WERI-Rb-1 (cell line): ENCODE measurements at regions not wholly inside any gene's neighbourhood (a gene's known extent, or its start where the extent isn't known, plus 50 kb on each side); places are given as distances from the start of the nearest gene placed in this dataset.

Experiments
- DNase-seq: peaks from one replicate; pipeline ENCODE4 v3.0.0-alpha.2; 2020
- H3K27ac ChIP-seq: fragments of 250-450 bp; sonication (Bioruptor Pico); 2 replicates; pipeline ENCODE4 v1.5.1; 2020; ENCODE audit warnings: mild to moderate bottlenecking, moderate library complexity
- H3K27me3 ChIP-seq: fragments of 250-450 bp; sonication (Bioruptor Pico); 2 replicates; pipeline ENCODE4 v1.5.1; 2021; ENCODE audit warnings: mild to moderate bottlenecking, low read depth, moderate library complexity; ENCODE audit not compliant: insufficient read depth, severe bottlenecking
- H3K36me3 ChIP-seq: fragments of 250-450 bp; sonication (Bioruptor Pico); 2 replicates; pipeline ENCODE4 v1.5.1; 2020; ENCODE audit warnings: mild to moderate bottlenecking, moderate library complexity
- H3K4me3 ChIP-seq: 2 replicates; pipeline ENCODE4 v1.5.1; 2011; ENCODE audit warnings: low read depth, mild to moderate bottlenecking, control low read depth, low read length
- H3K9me3 ChIP-seq: fragments of 250-450 bp; sonication (Bioruptor Pico); 2 replicates; pipeline ENCODE4 v1.5.1; 2021; ENCODE audit warnings: mild to moderate bottlenecking, moderate library complexity; ENCODE audit not compliant: severe bottlenecking
- TF ChIP-seq, protein P1 (sequence below): IDR thresholded peaks from 2 replicates; pipeline ENCODE4 v1.5.1; 2011; ENCODE audit warnings: low read depth, mild to moderate bottlenecking, control low read depth, inconsistent platforms, low read length

- no peak overlapping the region for H3K27ac ChIP-seq
- no peak for DNase-seq
- H3K4me3 ChIP-seq: no peak overlapping the region
- H3K36me3 ChIP-seq: no peaks in the 10 kb centered on the region
- H3K9me3 ChIP-seq: no peaks in the 10 kb centered on the region
- no peaks in the 10 kb centered on the region for H3K27me3 ChIP-seq
- TF ChIP-seq, protein P1, sequence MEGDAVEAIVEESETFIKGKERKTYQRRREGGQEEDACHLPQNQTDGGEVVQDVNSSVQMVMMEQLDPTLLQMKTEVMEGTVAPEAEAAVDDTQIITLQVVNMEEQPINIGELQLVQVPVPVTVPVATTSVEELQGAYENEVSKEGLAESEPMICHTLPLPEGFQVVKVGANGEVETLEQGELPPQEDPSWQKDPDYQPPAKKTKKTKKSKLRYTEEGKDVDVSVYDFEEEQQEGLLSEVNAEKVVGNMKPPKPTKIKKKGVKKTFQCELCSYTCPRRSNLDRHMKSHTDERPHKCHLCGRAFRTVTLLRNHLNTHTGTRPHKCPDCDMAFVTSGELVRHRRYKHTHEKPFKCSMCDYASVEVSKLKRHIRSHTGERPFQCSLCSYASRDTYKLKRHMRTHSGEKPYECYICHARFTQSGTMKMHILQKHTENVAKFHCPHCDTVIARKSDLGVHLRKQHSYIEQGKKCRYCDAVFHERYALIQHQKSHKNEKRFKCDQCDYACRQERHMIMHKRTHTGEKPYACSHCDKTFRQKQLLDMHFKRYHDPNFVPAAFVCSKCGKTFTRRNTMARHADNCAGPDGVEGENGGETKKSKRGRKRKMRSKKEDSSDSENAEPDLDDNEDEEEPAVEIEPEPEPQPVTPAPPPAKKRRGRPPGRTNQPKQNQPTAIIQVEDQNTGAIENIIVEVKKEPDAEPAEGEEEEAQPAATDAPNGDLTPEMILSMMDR: no peak
These were observed 558.8 kb upstream of the ZNF804A start for GRCh38 chr2:184039493-184039892.

DNA sequence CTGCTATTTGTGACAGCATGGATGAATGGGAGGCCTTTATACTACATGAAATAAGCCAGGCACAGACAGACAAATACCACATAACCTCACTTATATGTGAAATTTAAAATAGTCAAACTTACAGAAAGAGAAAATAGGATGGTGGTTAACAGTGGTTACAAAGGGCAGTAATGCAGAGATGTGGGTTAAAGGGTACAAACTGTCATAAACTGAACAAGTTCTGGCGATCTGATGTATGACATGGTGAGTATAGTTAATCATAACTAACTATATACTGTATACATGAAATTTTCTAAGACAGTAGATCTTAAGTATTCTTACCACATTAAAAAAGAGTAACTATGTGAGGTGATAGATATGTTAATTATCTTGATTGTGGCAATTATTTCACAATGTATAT, 558.1 kb upstream of the ZNF804A start:
- Histone ChIP-seq H3K4me3 (no peak overlapping the region), H3K27ac (no peak overlapping the region), H3K9me3 (no peaks in the 10 kb centered on the region), H3K27me3 (no peaks in the 10 kb centered on the region), H3K36me3 (no peaks in the 10 kb centered on the region)
- DNase-seq: no peak
- TF ChIP-seq, protein P1: no peak

- no peak for DNase-seq
- Histone ChIP-seq H3K36me3 (no peaks in the 10 kb centered on the region), H3K9me3 (no peaks in the 10 kb centered on the region), H3K4me3 (no peak overlapping the region), H3K27ac (no peak overlapping the region), H3K27me3 (no peaks in the 10 kb centered on the region)
- TF ChIP-seq, protein P1: no peak
These were observed 557.3 kb upstream of the ZNF804A start for GRCh38 chr2:184041077-184041476.

GRCh38 chr2:184041777-184042176, 556.6 kb upstream of the ZNF804A start:
- no peaks in the 10 kb centered on the region for H3K9me3 ChIP-seq
- TF ChIP-seq, protein P1: no peak
- no peaks in the 10 kb centered on the region for H3K36me3 ChIP-seq
- no peak for DNase-seq
- no peak overlapping the region for H3K27ac ChIP-seq
- no peak overlapping the region for H3K4me3 ChIP-seq
- H3K27me3 ChIP-seq: no peaks in the 10 kb centered on the region

DNA sequence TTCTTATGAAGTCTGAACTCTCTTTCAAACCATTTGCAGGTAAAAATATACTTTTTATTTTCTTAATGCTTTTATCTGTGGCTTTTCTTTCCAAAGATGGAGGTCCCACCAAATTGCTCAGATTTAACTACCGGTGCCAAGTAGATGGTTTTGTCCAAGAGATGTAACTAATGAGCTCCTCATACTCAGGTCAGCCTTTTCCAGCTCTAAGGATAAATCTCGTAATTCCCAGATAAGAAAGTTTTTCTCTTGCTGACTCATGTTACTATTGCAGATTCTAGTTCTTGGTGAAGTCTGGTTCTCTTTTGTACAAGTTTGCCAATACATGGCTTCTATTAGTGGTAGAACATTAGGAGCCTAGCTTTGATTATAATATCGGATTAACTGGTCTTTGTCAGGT, 550.8 kb upstream of the ZNF804A start:
- no peak overlapping the region for H3K4me3 ChIP-seq
- no peaks in the 10 kb centered on the region for H3K27me3 ChIP-seq
- DNase-seq: no peak
- no peaks in the 10 kb centered on the region for H3K9me3 ChIP-seq
- H3K27ac ChIP-seq: no peak overlapping the region
- no peaks in the 10 kb centered on the region for H3K36me3 ChIP-seq
- TF ChIP-seq, protein P1: no peak

GRCh38 chr2:184049566-184049965, 548.8 kb upstream of the ZNF804A start:
- no peak overlapping the region for H3K4me3 ChIP-seq
- H3K27ac ChIP-seq: no peak overlapping the region
- DNase-seq: no peak
- TF ChIP-seq, protein P1: no peak
- no peaks in the 10 kb centered on the region for H3K36me3 ChIP-seq
- no peaks in the 10 kb centered on the region for H3K9me3 ChIP-seq
- no peaks in the 10 kb centered on the region for H3K27me3 ChIP-seq
